ENCODE measurements at regions not wholly inside any gene's neighbourhood (a gene's known extent, or its start where the extent isn't known, plus 50 kb on each side); places are given as distances from the start of the nearest gene placed in this dataset.

DNA sequence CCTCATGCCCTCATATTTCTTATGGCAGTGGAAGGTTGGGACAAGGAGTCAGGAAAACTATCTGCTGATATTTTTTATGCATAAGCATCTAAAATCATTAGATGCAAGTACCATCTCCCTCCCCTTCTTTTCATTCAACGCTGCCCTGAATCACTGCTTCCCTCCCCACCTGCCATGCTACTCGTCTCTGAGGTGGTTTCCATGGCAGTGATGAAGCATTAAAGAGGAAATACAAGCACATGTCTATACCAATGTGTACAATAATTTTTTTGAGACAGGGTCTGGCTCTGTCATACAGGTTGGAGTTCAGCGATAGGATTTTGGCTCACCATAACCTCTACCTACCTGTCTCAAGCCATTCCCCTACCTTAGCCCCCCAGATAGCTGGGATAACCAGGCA lies 67.5 kb upstream of the SETMAR start:
- Histone ChIP-seq H2BK12ac (ENCODE audit: low read length in 2 of 2) (no peak overlapping the region), H4K91ac (ENCODE audit: low read length) (no peak overlapping the region), H2BK120ac (ENCODE audit: low read depth, low read length) (no peak overlapping the region), H3K27me3 (ENCODE audit: control insufficient read depth in 1 of 2, insufficient read depth in 1 of 2, low read length in 2 of 2) (no peaks in the 10 kb centered on the region), H3K9ac (ENCODE audit: low read length) (no peak overlapping the region), H3K4me1 (ENCODE audit: control insufficient read depth, insufficient read depth, low read depth, low read length) (no peaks in the 10 kb centered on the region), H2AK5ac (ENCODE audit: low read length, severe bottlenecking) (no peak overlapping the region), H2BK15ac (ENCODE audit: low read depth, poor library complexity, severe bottlenecking) (no peak overlapping the region), H2AFZ (ENCODE audit: low read depth, low read length) (no peak overlapping the region), H3K18ac (ENCODE audit: low read depth in 1 of 2, low read length in 2 of 2) (no peak overlapping the region), H3K4me2 (ENCODE audit: low read length, poor library complexity, severe bottlenecking) (no peak overlapping the region), H3K14ac (ENCODE audit: low read length in 2 of 2) (no peak overlapping the region), H3K79me1 (replicated peaks; ENCODE audit: low read length, poor library complexity, severe bottlenecking) (no peaks in the 10 kb centered on the region), H3K27ac (ENCODE audit: low read length, poor library complexity, severe bottlenecking) (no peak overlapping the region), H3K23ac (ENCODE audit: low read length in 2 of 2) (no peak overlapping the region), H3K4ac (ENCODE audit: low read depth in 1 of 2, low read length in 2 of 2) (no peak overlapping the region), H3K4me3 (ENCODE audit: insufficient read depth in 1 of 2, low read depth in 1 of 2, low read length in 2 of 2) (no peak overlapping the region), H4K8ac (ENCODE audit: low read length) (no peak overlapping the region), H2BK5ac (ENCODE audit: low read depth, low read length, poor library complexity, severe bottlenecking) (no peak overlapping the region), H3K36me3 (ENCODE audit: control insufficient read depth in 1 of 2, insufficient read depth in 2 of 2, low read depth in 1 of 2, low read length in 2 of 2) (no peaks in the 10 kb centered on the region), H3K9me3 (ENCODE audit: control insufficient read depth, low read length) (peaks cover 3% of the 10 kb centered on the region)
- no peak for DNase-seq
- WGBS: 59% methylated on average over 3 of the region's 3 CpGs

GRCh38 chr3:4241595-4242170 lies 61.5 kb upstream of the SETMAR start:
- no peak overlapping the region for H2AK5ac ChIP-seq (ENCODE audit: low read length, severe bottlenecking)
- H3K9ac ChIP-seq (ENCODE audit: low read length): no peak overlapping the region
- H2BK12ac ChIP-seq (ENCODE audit: low read length in 2 of 2): no peak overlapping the region
- H3K36me3 ChIP-seq (ENCODE audit: control insufficient read depth in 1 of 2, insufficient read depth in 2 of 2, low read depth in 1 of 2, low read length in 2 of 2): no peaks in the 10 kb centered on the region
- no peak overlapping the region for H3K27ac ChIP-seq (ENCODE audit: low read length, poor library complexity, severe bottlenecking)
- H4K8ac ChIP-seq (ENCODE audit: low read length): no peak overlapping the region
- no peak overlapping the region for H2BK15ac ChIP-seq (ENCODE audit: low read depth, poor library complexity, severe bottlenecking)
- DNase-seq: no peak
- H3K79me1 ChIP-seq (replicated peaks; ENCODE audit: low read length, poor library complexity, severe bottlenecking): no peaks in the 10 kb centered on the region
- H3K4me1 ChIP-seq (ENCODE audit: control insufficient read depth, insufficient read depth, low read depth, low read length): no peaks in the 10 kb centered on the region
- no peak overlapping the region for H3K4me2 ChIP-seq (ENCODE audit: low read length, poor library complexity, severe bottlenecking)
- no peak overlapping the region for H2BK5ac ChIP-seq (ENCODE audit: low read depth, low read length, poor library complexity, severe bottlenecking)
- 74% methylated on average over 7 of the region's 8 CpGs for WGBS
- H3K18ac ChIP-seq (ENCODE audit: low read depth in 1 of 2, low read length in 2 of 2): no peak overlapping the region
- H4K91ac ChIP-seq (ENCODE audit: low read length): no peak overlapping the region
- H2BK120ac ChIP-seq (ENCODE audit: low read depth, low read length): no peak overlapping the region
- H3K23ac ChIP-seq (ENCODE audit: low read length in 2 of 2): no peak overlapping the region
- no peak overlapping the region for H3K14ac ChIP-seq (ENCODE audit: low read length in 2 of 2)
- peaks cover 8% of the 10 kb centered on the region for H3K9me3 ChIP-seq (ENCODE audit: control insufficient read depth, low read length)
- H3K4ac ChIP-seq (ENCODE audit: low read depth in 1 of 2, low read length in 2 of 2): no peak overlapping the region
- no peak overlapping the region for H3K4me3 ChIP-seq (ENCODE audit: insufficient read depth in 1 of 2, low read depth in 1 of 2, low read length in 2 of 2)
- H3K27me3 ChIP-seq (ENCODE audit: control insufficient read depth in 1 of 2, insufficient read depth in 1 of 2, low read length in 2 of 2): no peaks in the 10 kb centered on the region
- H2AFZ ChIP-seq (ENCODE audit: low read depth, low read length): no peak overlapping the region

GRCh38 chr3:4245671-4246070 lies 57.5 kb upstream of the SETMAR start:
- WGBS: 64% methylated on average over 9 of the region's 9 CpGs

DNA sequence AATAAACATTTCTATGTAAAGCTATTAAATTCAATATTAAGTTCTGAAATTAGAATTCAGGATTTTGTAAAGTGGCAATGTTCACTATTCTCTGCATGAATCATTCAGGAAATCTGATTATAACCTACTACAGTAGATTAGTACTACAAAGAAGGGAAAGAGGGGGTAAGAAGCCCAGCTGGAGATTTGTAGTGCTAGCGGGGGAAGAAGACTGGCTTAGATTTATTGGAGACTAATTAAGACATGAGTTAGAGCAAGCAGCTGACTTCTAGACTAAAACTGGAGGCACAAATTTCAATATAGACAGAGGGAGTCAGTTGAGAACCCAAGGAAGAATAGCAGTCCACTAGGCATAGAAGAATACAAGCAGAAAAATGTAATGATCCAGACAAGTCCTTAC lies 55.8 kb upstream of the SETMAR start:
- no peaks in the 10 kb centered on the region for H3K4me1 ChIP-seq (ENCODE audit: control insufficient read depth, insufficient read depth, low read depth, low read length)
- H2BK120ac ChIP-seq (ENCODE audit: low read depth, low read length): no peak overlapping the region
- DNase-seq: no peak
- no peak overlapping the region for H3K27ac ChIP-seq (ENCODE audit: low read length, poor library complexity, severe bottlenecking)
- no peaks in the 10 kb centered on the region for H3K36me3 ChIP-seq (ENCODE audit: control insufficient read depth in 1 of 2, insufficient read depth in 2 of 2, low read depth in 1 of 2, low read length in 2 of 2)
- H2AK5ac ChIP-seq (ENCODE audit: low read length, severe bottlenecking): no peak overlapping the region
- no peaks in the 10 kb centered on the region for H3K79me1 ChIP-seq (replicated peaks; ENCODE audit: low read length, poor library complexity, severe bottlenecking)
- no peak overlapping the region for H3K4ac ChIP-seq (ENCODE audit: low read depth in 1 of 2, low read length in 2 of 2)
- peaks cover 7% of the 10 kb centered on the region for H3K9me3 ChIP-seq (ENCODE audit: control insufficient read depth, low read length)
- H4K91ac ChIP-seq (ENCODE audit: low read length): no peak overlapping the region
- no peak overlapping the region for H3K4me2 ChIP-seq (ENCODE audit: low read length, poor library complexity, severe bottlenecking)
- H2BK5ac ChIP-seq (ENCODE audit: low read depth, low read length, poor library complexity, severe bottlenecking): no peak overlapping the region
- no peak overlapping the region for H4K8ac ChIP-seq (ENCODE audit: low read length)
- H3K9ac ChIP-seq (ENCODE audit: low read length): no peak overlapping the region
- no peak overlapping the region for H2AFZ ChIP-seq (ENCODE audit: low read depth, low read length)
- no peak overlapping the region for H3K23ac ChIP-seq (ENCODE audit: low read length in 2 of 2)
- H3K27me3 ChIP-seq (ENCODE audit: control insufficient read depth in 1 of 2, insufficient read depth in 1 of 2, low read length in 2 of 2): no peaks in the 10 kb centered on the region
- H3K18ac ChIP-seq (ENCODE audit: low read depth in 1 of 2, low read length in 2 of 2): no peak overlapping the region
- H3K4me3 ChIP-seq (ENCODE audit: insufficient read depth in 1 of 2, low read depth in 1 of 2, low read length in 2 of 2): no peak overlapping the region
- H3K14ac ChIP-seq (ENCODE audit: low read length in 2 of 2): no peak overlapping the region
- H2BK15ac ChIP-seq (ENCODE audit: low read depth, poor library complexity, severe bottlenecking): no peak overlapping the region
- H2BK12ac ChIP-seq (ENCODE audit: low read length in 2 of 2): no peak overlapping the region
- WGBS: 83% methylated on average over 1 of the region's 1 CpG

More at GRCh38 chr3:4245671-4246070, 57.5 kb upstream of the SETMAR start:
- Histone ChIP-seq H3K27me3 (ENCODE audit: control insufficient read depth in 1 of 2, insufficient read depth in 1 of 2, low read length in 2 of 2) (no peaks in the 10 kb centered on the region), H3K18ac (ENCODE audit: low read depth in 1 of 2, low read length in 2 of 2) (no peak overlapping the region), H3K14ac (ENCODE audit: low read length in 2 of 2) (no peak overlapping the region), H3K4me1 (ENCODE audit: control insufficient read depth, insufficient read depth, low read depth, low read length) (no peaks in the 10 kb centered on the region), H2AFZ (ENCODE audit: low read depth, low read length) (no peak overlapping the region), H4K8ac (ENCODE audit: low read length) (no peak overlapping the region), H2BK120ac (ENCODE audit: low read depth, low read length) (no peak overlapping the region), H3K9me3 (ENCODE audit: control insufficient read depth, low read length) (peaks cover 11% of the 10 kb centered on the region), H3K4me2 (ENCODE audit: low read length, poor library complexity, severe bottlenecking) (no peak overlapping the region), H2AK5ac (ENCODE audit: low read length, severe bottlenecking) (no peak overlapping the region), H3K9ac (ENCODE audit: low read length) (no peak overlapping the region), H3K23ac (ENCODE audit: low read length in 2 of 2) (no peak overlapping the region), H3K27ac (ENCODE audit: low read length, poor library complexity, severe bottlenecking) (no peak overlapping the region), H3K4ac (ENCODE audit: low read depth in 1 of 2, low read length in 2 of 2) (no peak overlapping the region), H3K36me3 (ENCODE audit: control insufficient read depth in 1 of 2, insufficient read depth in 2 of 2, low read depth in 1 of 2, low read length in 2 of 2) (no peaks in the 10 kb centered on the region), H4K91ac (ENCODE audit: low read length) (no peak overlapping the region), H3K79me1 (replicated peaks; ENCODE audit: low read length, poor library complexity, severe bottlenecking) (no peaks in the 10 kb centered on the region), H2BK15ac (ENCODE audit: low read depth, poor library complexity, severe bottlenecking) (no peak overlapping the region), H3K4me3 (ENCODE audit: insufficient read depth in 1 of 2, low read depth in 1 of 2, low read length in 2 of 2) (no peak overlapping the region), H2BK5ac (ENCODE audit: low read depth, low read length, poor library complexity, severe bottlenecking) (no peak overlapping the region), H2BK12ac (ENCODE audit: low read length in 2 of 2) (no peak overlapping the region)
- no peak for DNase-seq

Data from mesenchymal stem cell (in vitro differentiated cells and primary cell).